GM10266 (cell line): ENCODE measurements at regions not wholly inside any gene's neighbourhood (a gene's known extent, or its start where the extent isn't known, plus 50 kb on each side); places are given as distances from the start of the nearest gene placed in this dataset.

Experiments used
- DNase-seq: peaks from one replicate; pipeline ENCODE4 v3.0.0; 2012; ENCODE audit errors: extremely low spot score
- CTCF ChIP-seq: IDR thresholded peaks from 2 replicates; pipeline ENCODE4 v1.5.1; 2012; ENCODE audit warnings: mild to moderate bottlenecking, low read depth; ENCODE audit not compliant: control insufficient read depth, insufficient read depth; ENCODE audit errors: missing control alignments

GRCh38 chr10:71039551-71039950 is 151.2 kb upstream of the PCBD1 start:
- no peak for DNase-seq

GRCh38 chr10:71040343-71040742 is 152.0 kb upstream of the PCBD1 start:
- DNase-seq, result no peak
- no peak for TF ChIP-seq CTCF

More at GRCh38 chr10:71039551-71039950, 151.2 kb upstream of the PCBD1 start:
- TF ChIP-seq CTCF, result no peak

GRCh38 chr10:71040846-71041605 is 152.7 kb upstream of the PCBD1 start:
- TF ChIP-seq CTCF, result no peak
- no peak for DNase-seq

DNA sequence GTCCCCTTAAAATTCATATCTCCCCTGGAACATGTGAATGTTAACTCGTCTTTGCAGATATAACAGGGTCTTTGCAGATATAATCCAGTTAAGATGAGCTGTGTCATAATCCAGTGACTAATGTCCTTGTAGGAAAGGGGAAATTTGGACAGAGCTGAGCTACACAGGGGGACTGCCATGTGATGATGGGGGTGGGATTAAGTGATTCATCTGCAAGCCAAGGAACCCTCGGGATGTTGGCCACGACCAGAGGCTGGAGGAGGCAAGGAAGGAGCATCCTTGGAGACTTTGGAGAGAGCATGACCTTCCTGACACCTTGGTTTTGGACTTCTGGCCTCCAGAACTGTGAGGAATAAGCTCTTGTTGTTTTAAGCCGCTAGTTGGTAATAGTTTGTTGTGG is 153.9 kb upstream of the PCBD1 start:
- DNase-seq, result no peak
- TF ChIP-seq CTCF, result no peak

DNA sequence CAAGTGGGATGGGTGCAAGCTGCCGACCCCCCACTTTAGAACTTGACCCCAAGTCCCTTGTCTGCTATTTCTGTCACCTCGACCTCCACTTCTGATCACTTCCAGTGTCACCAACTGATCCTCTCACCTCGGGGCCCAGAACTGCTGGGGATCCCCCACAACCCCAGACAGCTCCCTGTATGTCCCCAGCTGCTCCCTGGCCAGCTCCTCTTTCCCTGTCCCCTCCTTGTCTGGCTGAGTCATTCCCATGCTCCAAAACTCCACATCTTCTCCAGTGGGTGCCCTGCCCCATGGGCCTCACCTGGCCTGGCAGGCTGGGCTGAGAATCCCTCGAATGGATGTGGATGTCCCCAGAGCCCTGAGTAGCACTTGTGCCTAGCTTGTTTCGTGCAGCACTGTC is 154.3 kb upstream of the PCBD1 start:
- TF ChIP-seq CTCF, result no peak
- DNase-seq, result no peak

DNA sequence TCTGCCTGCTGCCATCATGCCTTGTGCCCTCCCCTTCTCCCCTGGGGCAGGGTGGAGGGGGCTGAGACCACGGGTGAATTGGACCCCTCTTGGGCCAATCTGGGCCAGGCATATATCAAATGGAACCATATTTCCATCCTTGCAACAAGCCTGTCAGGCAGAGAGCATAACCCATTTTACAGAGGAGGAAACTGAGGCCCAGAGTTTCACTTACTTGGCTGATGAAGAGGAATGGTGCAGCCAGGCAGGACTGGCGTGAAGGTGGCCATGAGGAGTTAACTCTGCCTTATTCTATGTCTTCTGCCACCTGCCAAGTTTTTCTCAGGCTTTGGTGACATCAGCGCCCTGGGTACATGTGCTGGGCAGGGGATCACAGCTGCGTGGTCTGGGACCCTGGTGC is 155.5 kb upstream of the PCBD1 start:
- TF ChIP-seq CTCF, result no peak
- DNase-seq, result no peak

DNA sequence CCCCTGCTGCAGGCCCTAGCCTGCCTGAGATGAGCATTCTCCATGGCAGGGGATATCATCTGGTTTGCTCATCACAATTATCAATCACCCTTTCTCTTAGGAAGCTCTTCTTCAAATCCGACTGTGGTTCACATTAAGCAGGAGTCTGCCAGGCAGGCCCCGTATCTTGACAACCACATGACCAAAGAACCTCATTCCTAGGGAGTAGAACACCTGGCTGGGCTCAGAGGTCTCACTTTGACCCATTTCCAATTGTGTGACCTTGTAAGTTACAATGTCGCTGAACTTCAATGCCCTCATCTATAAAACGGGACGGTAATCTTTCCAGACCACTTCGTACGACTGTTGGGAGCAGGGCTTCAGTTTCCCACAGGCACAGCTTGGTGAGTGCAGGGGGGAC is 156.4 kb upstream of the PCBD1 start:
- no peak for DNase-seq

More for the DNA sequence above, 156.4 kb upstream of the PCBD1 start:
- no peak for TF ChIP-seq CTCF
